Body of pancreas (tissue), 4 donors: ENCODE measurements at regions not wholly inside any gene's neighbourhood (a gene's known extent, or its start where the extent isn't known, plus 50 kb on each side); places are given as distances from the start of the nearest gene placed in this dataset. TPM values are rescaled to one million over a fixed set of nuclear protein-coding genes. Genes with fewer than 3 reads are reported as not detected.
"Not testable (repeated sequence)": the region's sequence is repeated elsewhere in the genome, so short reads cannot be mapped to it uniquely, and the experiment has no call there.

ENCODE experiments used
- ATAC-seq: fragments of 150-250 bp; one replicate; pipeline ENCODE4 v1.9.1; 2016
- DNase-seq, 4 donors: peaks; one replicate each; pipeline ENCODE4 v3.0.0-alpha.2; 2019
- H3K27ac ChIP-seq, 4 donors: fragments of 200-600 bp; sonication (generic); 1 replicate in 3 of 4; 2 replicates in 1 of 4; pipeline versions ENCODE4 v1.5.1 to v1.6.1; 2016 to 2019; ENCODE audit warnings: mild to moderate bottlenecking in 1 of 4, mixed read lengths in 1 of 4, moderate library complexity in 1 of 4
- H3K27me3 ChIP-seq, 2 donors: fragments of 200-600 bp; sonication (generic); one replicate each; pipeline ENCODE4 v1.6.0; 2016; ENCODE audit warnings: mild to moderate bottlenecking in 1 of 2
- H3K36me3 ChIP-seq, 2 donors: fragments of 200-600 bp; sonication (generic); replicated peaks in 1 of 2; 2 replicates each; pipeline ENCODE4 v1.5.1; 2016; ENCODE audit warnings: low read depth in 2 of 2; ENCODE audit not compliant: insufficient read depth in 1 of 2
- H3K4me1 ChIP-seq: fragments of 200-600 bp; sonication (generic); one replicate; pipeline ENCODE4 v1.6.0; 2016
- H3K4me3 ChIP-seq, 2 donors: fragments of 200-600 bp; sonication (generic); 1 replicate in 1 of 2; 2 replicates in 1 of 2; pipeline ENCODE4 v1.5.1; 2016 to 2019
- H3K9me3 ChIP-seq, 3 donors: fragments of 200-600 bp; sonication (generic); 1 replicate in 2 of 3; 2 replicates in 1 of 3; pipeline ENCODE4 v1.5.1; 2016
- POLR2A ChIP-seq, 3 donors: fragments of 450-650 bp; IDR thresholded peaks; one replicate each; pipeline ENCODE4 v1.6.1; 2016; ENCODE audit warnings: antibody characterized with exemption in 3 of 3, mild to moderate bottlenecking in 2 of 3
- WGBS, 2 donors: methylation state at CpG; one replicate each; pipeline ENCODE4 v1.1.5; 2017; 5-methylcytosine and 5-hydroxymethylcytosine counted together
- intact Hi-C: fragments of 100-400 bp; cut with DNase I; formaldehyde crosslinking; loops from one replicate; pipeline ENCODE4 v1.15.1; 2023
- small RNA-seq: library from RNA; depleted of rRNA; stranded (forward); fragments of <200 nt; gene quantifications from one replicate; pipeline ENCODE3, GENCODE V24; 2016
- TF ChIP-seq, protein P1 (sequence below), 7 experiments: fragments of 450-650 bp in 4 of 7; fragments of 200-600 bp in 3 of 7; sonication (generic) in 3 of 7; IDR thresholded peaks; one replicate each; pipeline ENCODE4 v1.5.1; 2016 to 2019; ENCODE audit warnings: antibody characterized with exemption in 7 of 7

DNA sequence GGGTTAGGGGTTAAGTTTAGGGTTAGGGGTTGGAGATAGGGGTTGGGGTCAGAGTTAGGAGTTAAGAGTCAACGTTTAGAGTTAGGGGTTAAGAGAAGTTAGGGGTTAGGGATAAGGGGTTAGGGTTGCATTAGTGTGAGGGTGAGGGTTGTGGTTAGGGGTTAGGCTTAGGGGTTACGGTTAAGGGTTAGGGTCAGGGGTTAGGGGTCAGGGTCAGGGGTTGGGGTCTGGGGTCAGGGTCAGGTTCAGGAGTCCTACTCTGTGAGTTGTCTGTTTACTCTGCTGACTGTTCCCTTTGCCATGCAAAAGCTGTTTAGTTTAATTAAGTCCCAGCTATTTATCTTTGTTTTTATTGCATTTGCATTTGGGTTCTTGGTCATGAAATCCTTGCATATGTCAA is 1267.3 kb downstream of the FOXD4L5 start:
- WGBS, 2 donors, result 50 to 55% methylated on average over 2 of the region's 2 CpGs
- intact Hi-C loops, ATAC-seq, DNase-seq, H3K9me3 ChIP-seq, H3K36me3 ChIP-seq, H3K27me3 ChIP-seq, H3K27ac ChIP-seq, H3K4me3 ChIP-seq, H3K4me1 ChIP-seq: not testable (repeated sequence)

DNA sequence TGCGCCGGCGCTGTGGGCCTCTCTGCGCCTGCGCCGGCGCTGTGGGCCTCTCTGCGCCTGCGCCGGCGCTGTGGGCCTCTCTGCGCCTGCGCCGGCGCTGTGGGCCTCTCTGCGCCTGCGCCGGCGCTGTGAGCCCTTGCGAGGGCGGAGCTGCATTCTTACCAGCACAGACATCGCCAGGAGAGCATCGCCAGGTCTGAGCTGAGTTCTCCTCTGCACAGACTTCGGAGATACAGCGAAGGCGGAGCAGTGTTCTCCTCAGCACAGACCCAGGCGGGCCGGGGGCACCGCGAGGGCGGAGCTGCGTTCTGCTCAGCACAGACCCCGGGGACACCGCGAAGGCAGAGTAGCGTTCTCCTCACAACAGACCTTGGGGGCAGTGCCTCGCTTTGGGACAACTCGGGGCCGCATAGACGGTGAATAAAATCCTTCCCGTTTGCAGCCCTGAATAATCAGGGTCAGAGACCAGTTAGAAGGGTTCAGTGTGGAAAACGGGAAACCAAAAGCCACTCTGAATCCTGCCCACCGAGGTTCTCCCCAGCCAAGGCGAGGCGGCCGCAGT is 1268.1 kb downstream of the FOXD4L5 start:
- ATAC-seq, result peak; percentile 75
- H3K4me1 ChIP-seq, intact Hi-C loops, H3K9me3 ChIP-seq, H3K4me3 ChIP-seq, H3K27me3 ChIP-seq, H3K36me3 ChIP-seq: not testable (repeated sequence)
- WGBS, 2 donors, result 32 to 40% methylated on average over 20 to 34 of the region's 46 CpGs
- TF ChIP-seq POLR2A (IDR thresholded peaks at IDR 0.05), result peak in 2 of 3 donors; percentile 51 to 59
- DNase-seq, result peak in 2 of 4 donors; percentile 44 to 45
- H3K27ac ChIP-seq, result peak overlapping the region in 2 of 4 donors; percentile 44 to 60

DNA sequence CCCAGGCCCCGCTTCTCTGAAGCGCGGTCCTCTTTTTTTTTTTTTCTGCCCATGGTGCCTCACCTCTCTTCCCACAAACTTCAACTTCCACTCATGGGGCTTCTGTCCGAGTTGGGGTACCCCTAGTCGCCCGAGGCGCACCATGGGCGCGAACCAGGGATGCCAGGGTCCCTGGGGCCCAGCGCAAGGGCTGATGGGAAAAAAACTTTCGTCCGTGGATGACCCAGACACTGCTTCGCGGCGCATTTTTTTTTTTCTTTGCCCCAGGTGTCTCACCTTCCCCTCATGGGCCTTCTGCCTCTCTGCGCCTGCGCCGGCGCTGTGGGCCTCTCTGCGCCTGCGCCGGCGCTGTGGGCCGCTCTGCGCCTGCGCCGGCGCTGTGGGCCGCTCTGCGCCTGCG is 1268.8 kb downstream of the FOXD4L5 start:
- H3K4me1 ChIP-seq, intact Hi-C loops, DNase-seq, H3K4me3 ChIP-seq, H3K27me3 ChIP-seq, H3K36me3 ChIP-seq, ATAC-seq, H3K27ac ChIP-seq, H3K9me3 ChIP-seq: not testable (repeated sequence)
- 25 to 28% methylated on average over 23 to 31 of the region's 31 CpGs for WGBS, 2 donors

DNA sequence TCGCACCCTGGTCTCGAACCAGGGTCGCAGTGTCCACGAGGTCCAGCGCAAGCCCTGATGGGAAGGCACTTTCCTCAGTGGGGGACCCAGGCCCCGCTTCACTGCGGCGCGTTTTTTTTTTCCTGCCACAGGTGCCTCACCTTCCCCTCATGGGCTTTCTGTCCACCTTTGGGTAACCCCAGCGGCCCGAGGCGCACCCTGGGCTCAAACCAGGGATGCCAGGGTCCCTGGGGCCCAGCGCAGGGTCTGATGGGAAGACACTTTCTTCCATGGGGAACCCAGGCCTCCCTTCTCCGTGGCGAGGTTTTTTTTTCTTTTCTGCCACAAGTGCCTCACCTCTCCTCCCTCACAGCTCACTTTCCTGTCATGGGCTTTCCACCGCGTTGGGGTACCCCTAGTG is 1269.9 kb downstream of the FOXD4L5 start:
- no peaks in the 10 kb centered on the region for H3K36me3 ChIP-seq
- ATAC-seq, result no peak
- H3K27ac ChIP-seq, result no peak overlapping the region
- H3K4me3 ChIP-seq, result no peak overlapping the region
- no peaks in the 10 kb centered on the region for H3K9me3 ChIP-seq
- TF ChIP-seq, protein P1, sequence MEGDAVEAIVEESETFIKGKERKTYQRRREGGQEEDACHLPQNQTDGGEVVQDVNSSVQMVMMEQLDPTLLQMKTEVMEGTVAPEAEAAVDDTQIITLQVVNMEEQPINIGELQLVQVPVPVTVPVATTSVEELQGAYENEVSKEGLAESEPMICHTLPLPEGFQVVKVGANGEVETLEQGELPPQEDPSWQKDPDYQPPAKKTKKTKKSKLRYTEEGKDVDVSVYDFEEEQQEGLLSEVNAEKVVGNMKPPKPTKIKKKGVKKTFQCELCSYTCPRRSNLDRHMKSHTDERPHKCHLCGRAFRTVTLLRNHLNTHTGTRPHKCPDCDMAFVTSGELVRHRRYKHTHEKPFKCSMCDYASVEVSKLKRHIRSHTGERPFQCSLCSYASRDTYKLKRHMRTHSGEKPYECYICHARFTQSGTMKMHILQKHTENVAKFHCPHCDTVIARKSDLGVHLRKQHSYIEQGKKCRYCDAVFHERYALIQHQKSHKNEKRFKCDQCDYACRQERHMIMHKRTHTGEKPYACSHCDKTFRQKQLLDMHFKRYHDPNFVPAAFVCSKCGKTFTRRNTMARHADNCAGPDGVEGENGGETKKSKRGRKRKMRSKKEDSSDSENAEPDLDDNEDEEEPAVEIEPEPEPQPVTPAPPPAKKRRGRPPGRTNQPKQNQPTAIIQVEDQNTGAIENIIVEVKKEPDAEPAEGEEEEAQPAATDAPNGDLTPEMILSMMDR (IDR thresholded peaks at IDR 0.05), result no peak
- TF ChIP-seq POLR2A (IDR thresholded peaks at IDR 0.05), result no peak
- H3K4me1 ChIP-seq, result peaks cover 6% of the 10 kb centered on the region
- DNase-seq, result no peak
- no peaks in the 10 kb centered on the region for H3K27me3 ChIP-seq
- intact Hi-C loops, result no loop called here
- 66 to 77% methylated on average over 17 of the region's 17 CpGs for WGBS, 2 donors

DNA sequence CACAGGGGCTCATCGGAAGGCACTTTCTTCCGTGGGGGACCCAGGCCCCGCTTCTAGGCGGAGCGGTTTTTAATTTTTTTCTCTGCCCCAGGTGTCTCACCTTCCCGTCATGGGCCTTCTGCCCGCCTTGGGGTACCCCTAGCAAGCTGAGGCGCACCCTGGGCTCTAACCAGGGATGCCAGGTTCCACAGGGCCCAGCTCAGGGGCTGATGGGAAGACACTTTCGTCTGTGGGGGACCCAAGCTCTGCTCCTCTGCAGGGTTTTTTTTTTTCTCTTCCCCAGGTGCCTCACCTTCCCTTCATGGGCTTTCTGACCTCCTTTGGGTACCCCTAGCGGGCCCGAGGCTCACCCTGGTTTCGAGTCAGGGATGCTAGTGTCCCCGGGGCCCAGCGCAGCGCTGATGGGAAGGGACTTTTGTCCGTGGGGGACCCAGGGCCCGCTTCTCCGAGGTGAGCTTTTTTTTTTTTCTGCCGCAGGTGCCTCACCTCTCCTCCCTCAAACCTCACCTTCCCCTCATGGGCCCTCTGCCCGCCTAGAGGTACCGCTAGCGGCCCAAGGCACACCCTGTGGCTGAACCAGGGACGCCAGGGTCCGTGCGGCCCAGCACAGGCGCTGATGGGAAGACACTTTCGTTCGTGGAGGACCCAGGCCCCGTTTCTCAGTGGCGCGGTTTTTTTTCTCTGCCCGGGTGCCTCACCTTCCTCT is 1270.5 kb downstream of the FOXD4L5 start:
- H3K36me3 ChIP-seq, H3K4me3 ChIP-seq, H3K27me3 ChIP-seq, ATAC-seq, H3K9me3 ChIP-seq, H3K4me1 ChIP-seq, H3K27ac ChIP-seq, DNase-seq, intact Hi-C loops: not testable (repeated sequence)
- WGBS, 2 donors, result 55 to 69% methylated on average over 29 to 31 of the region's 32 CpGs

DNA sequence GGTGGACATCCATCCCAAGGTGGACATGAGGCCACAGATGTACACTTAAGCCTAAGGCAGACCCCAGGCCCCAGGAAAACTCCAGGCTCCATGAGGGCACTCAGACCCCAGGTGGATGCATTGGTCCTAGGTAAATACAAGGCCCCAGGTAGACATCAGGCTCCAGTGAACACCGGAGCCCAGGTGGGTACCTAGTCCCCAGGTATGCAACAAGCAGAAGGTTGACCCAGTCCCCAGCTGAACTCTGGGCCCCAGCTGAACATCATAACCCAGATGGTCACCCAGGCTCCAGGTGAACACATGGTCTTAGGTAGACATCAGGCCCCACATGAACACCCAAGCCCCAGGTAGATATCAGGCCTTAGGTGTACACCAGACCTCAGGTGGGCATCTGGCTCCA is 1271.9 kb downstream of the FOXD4L5 start:
- H3K36me3 ChIP-seq, intact Hi-C loops, H3K9me3 ChIP-seq, H3K4me1 ChIP-seq, H3K4me3 ChIP-seq, H3K27me3 ChIP-seq, DNase-seq, H3K27ac ChIP-seq, ATAC-seq: not testable (repeated sequence)
- 90% methylated on average over 1 of the region's 1 CpG; no CpG with 5 or more reads in 1 of the 2 donors for WGBS, 2 donors

DNA sequence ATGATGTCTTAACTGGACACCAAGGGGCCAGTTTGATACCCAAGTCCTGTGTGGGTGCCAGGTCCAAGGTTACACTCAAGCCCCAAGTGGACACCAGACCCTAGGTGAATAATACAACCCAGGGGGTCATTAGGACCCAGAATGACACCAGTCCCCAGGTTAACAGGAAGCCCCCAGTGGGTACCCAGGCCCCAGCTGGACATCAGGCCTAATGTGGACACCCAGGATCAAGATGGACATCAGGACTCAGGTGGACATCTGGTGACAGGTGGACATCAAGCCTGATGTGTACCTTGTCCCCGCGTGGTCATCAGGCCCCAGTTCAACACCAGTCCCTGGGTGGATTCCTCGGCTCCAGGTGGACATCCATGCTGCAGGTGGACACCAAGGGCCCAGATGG is 1273.0 kb downstream of the FOXD4L5 start:
- 38 to 55% methylated on average over 2 of the region's 3 CpGs for WGBS, 2 donors
- H3K27me3 ChIP-seq, DNase-seq, ATAC-seq, H3K36me3 ChIP-seq, H3K27ac ChIP-seq, H3K4me1 ChIP-seq, H3K4me3 ChIP-seq, intact Hi-C loops, H3K9me3 ChIP-seq: not testable (repeated sequence)

DNA sequence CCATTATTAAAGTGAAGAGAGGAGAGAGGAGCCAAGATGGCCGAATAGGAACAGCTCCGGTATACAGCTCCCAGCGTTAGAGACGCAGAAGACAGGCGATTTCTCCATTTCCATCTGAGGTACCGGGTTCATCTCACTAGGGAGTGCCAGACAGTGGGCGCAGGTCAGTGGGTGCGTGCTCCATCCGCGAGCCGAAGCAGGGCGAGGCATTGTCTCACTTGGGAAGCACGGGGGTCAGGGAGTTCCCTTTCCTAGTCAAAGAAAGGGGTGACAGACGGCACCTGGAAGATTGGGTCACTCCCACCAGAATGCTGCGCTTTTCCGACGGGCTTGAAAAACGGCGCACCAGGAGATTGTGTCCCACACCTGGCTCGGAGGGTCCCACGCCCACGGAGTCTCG is 1305.3 kb downstream of the FOXD4L5 start:
- H3K4me3 ChIP-seq, H3K9me3 ChIP-seq, H3K27ac ChIP-seq, ATAC-seq, H3K27me3 ChIP-seq, DNase-seq, H3K4me1 ChIP-seq, H3K36me3 ChIP-seq, intact Hi-C loops: not testable (repeated sequence)
- 61 to 65% methylated on average over 10 to 17 of the region's 23 CpGs for WGBS, 2 donors

Small RNA genes lying in the stretch of these regions (small RNA-seq; reads per million reads assigned to genes)
- not detected for gene RF00026
